Muscle of leg (tissue), 3 donors: ENCODE measurements at regions not wholly inside any gene's neighbourhood (a gene's known extent, or its start where the extent isn't known, plus 50 kb on each side); places are given as distances from the start of the nearest gene placed in this dataset.
A peak's percentile ranks its signal among the peaks of the same experiment; 100 is the strongest.

Experiments used
- DNase-seq: peaks from one replicate; pipeline ENCODE4 v3.0.0; 2013
- H3K27ac ChIP-seq: one replicate; pipeline ENCODE4 v1.5.1; 2013; ENCODE audit warnings: mild to moderate bottlenecking, low read length, control low read depth
- H3K27me3 ChIP-seq: one replicate; pipeline ENCODE4 v1.6.1; 2013; ENCODE audit warnings: low read length; ENCODE audit not compliant: control insufficient read depth, insufficient read depth
- H3K36me3 ChIP-seq: one replicate; pipeline ENCODE4 v1.6.1; 2013; ENCODE audit warnings: low read length; ENCODE audit not compliant: control insufficient read depth, insufficient read depth
- H3K4me1 ChIP-seq: one replicate; pipeline ENCODE4 v1.6.1; 2013; ENCODE audit warnings: low read length; ENCODE audit not compliant: control insufficient read depth, insufficient read depth
- H3K4me3 ChIP-seq: one replicate; pipeline ENCODE4 v1.5.1; 2013; ENCODE audit warnings: low read length, control low read depth
- H3K9me3 ChIP-seq: replicated peaks from 2 replicates; pipeline ENCODE4 v1.6.1; 2013; ENCODE audit warnings: low read depth, low read length; ENCODE audit not compliant: control insufficient read depth
- WGBS: methylation state at CpG from one replicate; pipeline ENCODE4 v1.1.5; 2013; ENCODE audit warnings: missing lambda C conversion rate; ENCODE audit not compliant: insufficient coverage; 5-methylcytosine and 5-hydroxymethylcytosine counted together

- H3K27me3 ChIP-seq = no peaks in the 10 kb centered on the region
- 92% methylated on average over 2 of the region's 4 CpGs for WGBS
- DNase-seq = no peak
- no peaks in the 10 kb centered on the region for H3K36me3 ChIP-seq
- H3K4me1 ChIP-seq = no peaks in the 10 kb centered on the region
- no peaks in the 10 kb centered on the region for H3K9me3 ChIP-seq
- no peak overlapping the region for H3K27ac ChIP-seq
- H3K4me3 ChIP-seq = no peak overlapping the region
These were observed 622.3 kb downstream of the TMEM114 start for GRCh38 chr16:7967996-7968509.

DNA sequence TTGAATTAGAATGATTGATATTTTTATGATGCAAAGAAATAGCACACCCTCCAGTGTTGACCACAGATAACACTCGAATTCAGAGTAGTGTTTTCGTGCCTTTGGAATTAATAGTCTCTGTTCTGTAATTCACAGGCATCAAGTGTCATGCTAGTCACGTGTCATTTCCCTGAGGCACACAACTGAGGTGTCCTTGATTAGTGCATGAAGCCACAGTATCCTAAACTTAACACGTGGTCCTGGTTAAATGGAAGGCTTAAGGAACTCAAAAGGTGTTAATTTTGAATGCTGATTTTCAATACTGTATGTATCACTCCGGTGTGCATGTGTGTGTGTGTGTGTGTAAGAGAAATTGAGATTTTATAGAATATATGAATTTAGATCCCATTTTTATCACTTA, 625.6 kb downstream of the TMEM114 start:
- Histone ChIP-seq H3K27me3 (no peaks in the 10 kb centered on the region), H3K4me3 (no peak overlapping the region), H3K27ac (no peak overlapping the region), H3K4me1 (no peaks in the 10 kb centered on the region), H3K36me3 (no peaks in the 10 kb centered on the region), H3K9me3 (no peaks in the 10 kb centered on the region)
- DNase-seq = no peak
- WGBS = 0% methylated on average over 1 of the region's 5 CpGs

GRCh38 chr16:7964167-7964566, 626.1 kb downstream of the TMEM114 start:
- H3K36me3 ChIP-seq = no peaks in the 10 kb centered on the region
- H3K4me3 ChIP-seq = no peak overlapping the region
- DNase-seq = no peak
- H3K4me1 ChIP-seq = no peaks in the 10 kb centered on the region
- no peak overlapping the region for H3K27ac ChIP-seq
- no peaks in the 10 kb centered on the region for H3K27me3 ChIP-seq
- no peaks in the 10 kb centered on the region for H3K9me3 ChIP-seq
- WGBS = 35% methylated on average over 2 of the region's 6 CpGs

GRCh38 chr16:7962091-7962879, 628.0 kb downstream of the TMEM114 start:
- no peak overlapping the region for H3K4me3 ChIP-seq
- DNase-seq = no peak
- WGBS = no CpG with 5 or more reads among the region's 9 CpGs
- no peak overlapping the region for H3K27ac ChIP-seq
- H3K4me1 ChIP-seq = no peaks in the 10 kb centered on the region
- H3K9me3 ChIP-seq = no peaks in the 10 kb centered on the region
- no peaks in the 10 kb centered on the region for H3K36me3 ChIP-seq
- no peaks in the 10 kb centered on the region for H3K27me3 ChIP-seq

- H3K27me3 ChIP-seq = no peaks in the 10 kb centered on the region
These were observed 624.5 kb downstream of the RBFOX1 start for GRCh38 chr16:7957151-7957550.

GRCh38 chr16:7953360-7953759, 620.7 kb downstream of the RBFOX1 start:
- DNase-seq = no peak
- Histone ChIP-seq H3K27me3 (no peaks in the 10 kb centered on the region), H3K9me3 (no peaks in the 10 kb centered on the region), H3K27ac (no peak overlapping the region), H3K36me3 (no peaks in the 10 kb centered on the region), H3K4me3 (no peak overlapping the region), H3K4me1 (no peaks in the 10 kb centered on the region)
- WGBS = no CpG with 5 or more reads among the region's 1 CpG

More at GRCh38 chr16:7957151-7957550, 624.5 kb downstream of the RBFOX1 start:
- WGBS = no CpG with 5 or more reads among the region's 3 CpGs
- H3K4me1 ChIP-seq = no peaks in the 10 kb centered on the region
- no peak overlapping the region for H3K27ac ChIP-seq
- DNase-seq = no peak
- no peaks in the 10 kb centered on the region for H3K9me3 ChIP-seq
- no peak overlapping the region for H3K4me3 ChIP-seq
- H3K36me3 ChIP-seq = no peaks in the 10 kb centered on the region

GRCh38 chr16:7946142-7946541, 613.5 kb downstream of the RBFOX1 start:
- no peaks in the 10 kb centered on the region for H3K36me3 ChIP-seq
- no peaks in the 10 kb centered on the region for H3K4me1 ChIP-seq
- H3K27me3 ChIP-seq = no peaks in the 10 kb centered on the region
- H3K4me3 ChIP-seq = no peak overlapping the region
- no peak overlapping the region for H3K27ac ChIP-seq
- 4% methylated on average over 2 of the region's 4 CpGs for WGBS
- no peaks in the 10 kb centered on the region for H3K9me3 ChIP-seq
- DNase-seq = peak; percentile 8

- Histone ChIP-seq H3K36me3 (no peaks in the 10 kb centered on the region), H3K4me1 (peaks cover 7% of the 10 kb centered on the region), H3K9me3 (no peaks in the 10 kb centered on the region), H3K4me3 (no peak overlapping the region), H3K27ac (no peak overlapping the region), H3K27me3 (no peaks in the 10 kb centered on the region)
- WGBS = 17% methylated on average over 2 of the region's 7 CpGs
- DNase-seq = peak; percentile 94
These were observed 605.5 kb downstream of the RBFOX1 start for GRCh38 chr16:7938175-7938574.

DNA sequence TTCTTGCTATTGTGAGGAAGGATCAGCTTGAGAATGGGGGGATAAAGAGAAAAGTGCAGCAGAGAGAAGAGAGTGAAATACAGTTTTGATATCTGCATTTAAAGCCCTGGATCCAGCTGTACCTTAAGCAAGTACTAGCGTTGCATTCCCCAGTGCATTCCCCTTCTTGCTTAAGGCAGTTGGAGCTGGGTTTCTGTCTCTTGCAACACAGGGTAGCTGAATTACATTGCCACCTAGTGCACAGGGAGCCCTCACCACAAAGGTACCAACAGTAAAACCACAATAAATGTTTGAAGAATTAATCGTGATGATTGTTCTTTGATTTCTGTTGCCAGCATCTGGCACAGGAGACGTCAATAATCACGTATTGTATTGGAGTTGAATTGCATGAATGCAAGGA, 588.7 kb downstream of the RBFOX1 start:
- no peaks in the 10 kb centered on the region for H3K9me3 ChIP-seq
- H3K36me3 ChIP-seq = no peaks in the 10 kb centered on the region
- no peaks in the 10 kb centered on the region for H3K4me1 ChIP-seq
- H3K4me3 ChIP-seq = no peak overlapping the region
- no peaks in the 10 kb centered on the region for H3K27me3 ChIP-seq
- no peak overlapping the region for H3K27ac ChIP-seq
- DNase-seq = peak; percentile 62
- WGBS = 41% methylated on average over 3 of the region's 4 CpGs

GRCh38 chr16:7919782-7920181, 587.1 kb downstream of the RBFOX1 start:
- 100% methylated on average over 2 of the region's 2 CpGs for WGBS
- DNase-seq = no peak
- H3K27ac ChIP-seq = no peak overlapping the region
- H3K9me3 ChIP-seq = no peaks in the 10 kb centered on the region
- H3K4me1 ChIP-seq = no peaks in the 10 kb centered on the region
- no peaks in the 10 kb centered on the region for H3K36me3 ChIP-seq
- no peaks in the 10 kb centered on the region for H3K27me3 ChIP-seq
- no peak overlapping the region for H3K4me3 ChIP-seq
